ENCODE measurements at regions not wholly inside any gene's neighbourhood (a gene's known extent, or its start where the extent isn't known, plus 50 kb on each side); places are given as distances from the start of the nearest gene placed in this dataset.

- H3K27ac Mint-ChIP-seq (ENCODE audit: low read depth, unreplicated experiment) = no peak overlapping the region
- BruUV-seq (replicated peaks) = no TSS peak
- CTCF ChIA-PET = no interaction called here
- no peaks in the 10 kb centered on the region for H3K4me1 Mint-ChIP-seq (ENCODE audit: insufficient read depth, unreplicated experiment)
- no peak overlapping the region for H3K4me3 Mint-ChIP-seq (ENCODE audit: unreplicated experiment)
- H3K27me3 Mint-ChIP-seq (ENCODE audit: insufficient read depth, unreplicated experiment) = no peaks in the 10 kb centered on the region
- H3K9me3 Mint-ChIP-seq (ENCODE audit: unreplicated experiment) = peaks cover 55% of the 10 kb centered on the region
- no peak for TF ChIP-seq CTCF (IDR thresholded peaks at IDR 0.05; ENCODE audit: unreplicated experiment)
- no peaks in the 10 kb centered on the region for H3K36me3 Mint-ChIP-seq (ENCODE audit: insufficient read depth, unreplicated experiment)
- DNase-seq (ENCODE audit: unreplicated experiment) = no peak
- POLR2A ChIA-PET = no interaction called here
- intact Hi-C loops (cut with micrococcal nuclease) = no loop called here
These were observed 172.0 kb downstream of the TSHZ3 start for GRCh38 chr19:31177246-31177645.

DNA sequence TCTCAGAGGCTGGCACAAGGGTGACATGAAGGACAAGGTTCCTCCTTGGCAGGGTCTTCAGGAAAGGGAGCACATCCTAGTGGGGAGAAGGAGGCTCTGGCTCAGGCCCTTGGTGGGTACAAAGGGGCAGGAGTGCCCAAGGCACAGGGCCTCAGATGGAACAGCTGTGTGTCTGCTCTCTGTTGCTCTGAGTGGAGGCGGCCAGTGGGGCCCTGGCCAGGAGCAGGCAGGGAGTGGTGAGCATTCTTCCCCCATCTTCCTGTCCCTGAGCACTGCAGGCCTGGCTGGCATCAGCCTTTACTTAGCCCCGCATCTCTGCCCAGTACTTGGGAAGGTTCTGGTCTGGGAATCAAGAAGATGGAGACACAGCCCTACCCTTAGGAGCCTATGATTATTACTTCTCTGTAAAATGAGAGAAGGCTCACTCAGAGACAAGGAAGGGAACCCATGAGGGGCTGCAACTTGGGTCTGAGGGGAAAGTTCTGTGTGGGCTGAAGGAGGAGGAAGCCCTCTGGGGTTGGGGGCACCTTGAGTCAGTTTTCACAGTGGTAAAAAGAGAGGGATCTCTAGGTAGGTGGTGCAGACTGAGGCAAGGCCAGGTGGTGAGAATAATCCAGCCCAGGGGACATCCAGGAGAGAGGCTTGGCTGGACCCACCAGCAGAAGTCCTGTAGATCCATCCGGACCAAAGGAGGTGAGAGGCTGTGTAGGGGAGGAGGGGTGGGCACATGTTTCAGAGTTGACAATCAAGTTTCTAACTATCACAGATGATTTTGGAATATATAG lies 173.5 kb downstream of the TSHZ3 start:
- H3K27me3 Mint-ChIP-seq (ENCODE audit: insufficient read depth, unreplicated experiment) = no peaks in the 10 kb centered on the region
- no TSS peak for BruUV-seq (replicated peaks)
- no peak for TF ChIP-seq CTCF (IDR thresholded peaks at IDR 0.05; ENCODE audit: unreplicated experiment)
- CTCF ChIA-PET = no interaction called here
- H3K36me3 Mint-ChIP-seq (ENCODE audit: insufficient read depth, unreplicated experiment) = no peaks in the 10 kb centered on the region
- H3K4me3 Mint-ChIP-seq (ENCODE audit: unreplicated experiment) = no peak overlapping the region
- DNase-seq (ENCODE audit: unreplicated experiment) = no peak
- peaks cover 56% of the 10 kb centered on the region for H3K9me3 Mint-ChIP-seq (ENCODE audit: unreplicated experiment)
- POLR2A ChIA-PET = no interaction called here
- H3K27ac Mint-ChIP-seq (ENCODE audit: low read depth, unreplicated experiment) = no peak overlapping the region
- intact Hi-C loops (cut with micrococcal nuclease) = no loop called here
- no peaks in the 10 kb centered on the region for H3K4me1 Mint-ChIP-seq (ENCODE audit: insufficient read depth, unreplicated experiment)

- CTCF ChIA-PET = no interaction called here
- Mint-ChIP-seq H3K27ac (ENCODE audit: low read depth, unreplicated experiment) (no peak overlapping the region), H3K27me3 (ENCODE audit: insufficient read depth, unreplicated experiment) (no peaks in the 10 kb centered on the region), H3K9me3 (ENCODE audit: unreplicated experiment) (peaks cover 52% of the 10 kb centered on the region), H3K36me3 (ENCODE audit: insufficient read depth, unreplicated experiment) (no peaks in the 10 kb centered on the region), H3K4me1 (ENCODE audit: insufficient read depth, unreplicated experiment) (no peaks in the 10 kb centered on the region), H3K4me3 (ENCODE audit: unreplicated experiment) (no peak overlapping the region)
- intact Hi-C loops (cut with micrococcal nuclease) = no loop called here
- DNase-seq (ENCODE audit: unreplicated experiment) = no peak
- BruUV-seq (replicated peaks) = no TSS peak
- POLR2A ChIA-PET = no interaction called here
- TF ChIP-seq CTCF (IDR thresholded peaks at IDR 0.05; ENCODE audit: unreplicated experiment) = no peak
These were observed 174.3 kb downstream of the TSHZ3 start for GRCh38 chr19:31174948-31175347.

- BruUV-seq (replicated peaks) = no TSS peak
- Mint-ChIP-seq H3K27me3 (ENCODE audit: insufficient read depth, unreplicated experiment) (no peaks in the 10 kb centered on the region), H3K27ac (ENCODE audit: low read depth, unreplicated experiment) (no peak overlapping the region), H3K4me3 (ENCODE audit: unreplicated experiment) (no peak overlapping the region), H3K9me3 (ENCODE audit: unreplicated experiment) (peaks cover 48% of the 10 kb centered on the region), H3K4me1 (ENCODE audit: insufficient read depth, unreplicated experiment) (no peaks in the 10 kb centered on the region), H3K36me3 (ENCODE audit: insufficient read depth, unreplicated experiment) (no peaks in the 10 kb centered on the region)
- ChIA-PET POLR2A (no interaction called here), CTCF (interaction anchor here (0.7 kb wide), 1 partner anchor 218 kb away, joined by 4 read pairs; no protein-coding TSS in a partner anchor)
- DNase-seq (ENCODE audit: unreplicated experiment) = no peak
- intact Hi-C loops (cut with micrococcal nuclease) = no loop called here
- TF ChIP-seq CTCF (IDR thresholded peaks at IDR 0.05; ENCODE audit: unreplicated experiment) = no peak
These were observed 175.2 kb downstream of the TSHZ3 start for GRCh38 chr19:31173991-31174390.
